MCF 10A (cell line): ENCODE measurements at regions not wholly inside any gene's neighbourhood (a gene's known extent, or its start where the extent isn't known, plus 50 kb on each side); places are given as distances from the start of the nearest gene placed in this dataset.
"Not testable (repeated sequence)": the region's sequence is repeated elsewhere in the genome, so short reads cannot be mapped to it uniquely, and the experiment has no call there.

Source experiments
- BruUV-seq: library from RNA; stranded (reverse); fragments of 400-500 nt; replicated peaks from 2 replicates; lab custom pipeline; 2021; lab: Mats Ljungman, UMichigan
- CTCF ChIA-PET: fragments of 300-600 bp; sonication (Branson Sonifier 250); formaldehyde crosslinking; extraction: SDS; loops from one replicate; lab custom pipeline; 2021; ENCODE audit warnings: antibody characterized with exemption, inconsistent platforms; lab: Yijun Ruan, JAX
- POLR2A ChIA-PET: fragments of 300-600, 350-650 bp; sonication (Branson Sonifier 250); formaldehyde crosslinking; extraction: SDS; loops from one replicate; lab custom pipeline; 2020; ENCODE audit warnings: antibody characterized with exemption, inconsistent platforms; lab: Yijun Ruan, JAX
- DNase-seq: peaks from one replicate; pipeline ENCODE4 v3.0.0-alpha.2; 2018; ENCODE audit not compliant: unreplicated experiment
- H3K27ac Mint-ChIP-seq: one replicate; pipeline ENCODE4 v1.8.0; 2022; ENCODE audit warnings: mild to moderate bottlenecking, low read depth, mixed read lengths; ENCODE audit not compliant: unreplicated experiment
- H3K27me3 Mint-ChIP-seq: one replicate; pipeline ENCODE4 v1.8.0; 2022; ENCODE audit warnings: mixed read lengths; ENCODE audit not compliant: insufficient read depth, unreplicated experiment
- H3K36me3 Mint-ChIP-seq: one replicate; pipeline ENCODE4 v1.8.0; 2022; ENCODE audit warnings: mild to moderate bottlenecking, moderate library complexity, mixed read lengths; ENCODE audit not compliant: insufficient read depth, unreplicated experiment
- H3K4me1 Mint-ChIP-seq: one replicate; pipeline ENCODE4 v1.8.0; 2022; ENCODE audit warnings: mixed read lengths; ENCODE audit not compliant: insufficient read depth, unreplicated experiment
- H3K4me3 Mint-ChIP-seq: one replicate; pipeline ENCODE4 v1.8.0; 2022; ENCODE audit warnings: mild to moderate bottlenecking, moderate library complexity, mixed read lengths; ENCODE audit not compliant: unreplicated experiment
- H3K9me3 Mint-ChIP-seq: one replicate; pipeline ENCODE4 v1.8.0; 2022; ENCODE audit warnings: mixed read lengths; ENCODE audit not compliant: unreplicated experiment
- CTCF ChIP-seq: fragments of 200-600 bp; IDR thresholded peaks from one replicate; pipeline ENCODE4 v1.8.0; 2022; ENCODE audit warnings: antibody characterized with exemption, mild to moderate bottlenecking; ENCODE audit not compliant: unreplicated experiment
- intact Hi-C: fragments of 100-400 bp; cut with micrococcal nuclease; formaldehyde crosslinking; loops from 2 replicates; pipeline ENCODE4 v1.14.1; 2022

GRCh38 chr6:60365901-60366300 lies 1920.1 kb downstream of the KHDRBS2 start:
- POLR2A ChIA-PET, CTCF ChIA-PET, intact Hi-C loops, BruUV-seq, H3K27ac Mint-ChIP-seq, H3K27me3 Mint-ChIP-seq, H3K9me3 Mint-ChIP-seq, H3K4me3 Mint-ChIP-seq, DNase-seq, H3K36me3 Mint-ChIP-seq, H3K4me1 Mint-ChIP-seq: not testable (repeated sequence)

GRCh38 chr6:60342411-60343008 lies 1943.5 kb downstream of the KHDRBS2 start:
- intact Hi-C loops, H3K9me3 Mint-ChIP-seq, BruUV-seq: not testable (repeated sequence)

GRCh38 chr6:60338328-60339071 lies 1947.5 kb downstream of the KHDRBS2 start:
- H3K36me3 Mint-ChIP-seq, intact Hi-C loops, POLR2A ChIA-PET, BruUV-seq, H3K27me3 Mint-ChIP-seq, H3K27ac Mint-ChIP-seq, H3K9me3 Mint-ChIP-seq, H3K4me3 Mint-ChIP-seq, H3K4me1 Mint-ChIP-seq, CTCF ChIA-PET: not testable (repeated sequence)
- peak; percentile 6 for DNase-seq
- peak; percentile 11 for TF ChIP-seq CTCF

More at GRCh38 chr6:60342411-60343008, 1943.5 kb downstream of the KHDRBS2 start:
- DNase-seq, H3K4me3 Mint-ChIP-seq, H3K36me3 Mint-ChIP-seq, H3K4me1 Mint-ChIP-seq, H3K27me3 Mint-ChIP-seq, CTCF ChIA-PET, POLR2A ChIA-PET, H3K27ac Mint-ChIP-seq: not testable (repeated sequence)

- H3K4me3 Mint-ChIP-seq, BruUV-seq, CTCF ChIA-PET, H3K27me3 Mint-ChIP-seq, DNase-seq, POLR2A ChIA-PET, intact Hi-C loops, H3K36me3 Mint-ChIP-seq, H3K27ac Mint-ChIP-seq, H3K4me1 Mint-ChIP-seq, H3K9me3 Mint-ChIP-seq: not testable (repeated sequence)
These were observed 1950.9 kb downstream of the KHDRBS2 start for GRCh38 chr6:60335124-60335523.

GRCh38 chr6:60333708-60334107 lies 1952.3 kb downstream of the KHDRBS2 start:
- H3K4me3 Mint-ChIP-seq, CTCF ChIA-PET, H3K27me3 Mint-ChIP-seq, POLR2A ChIA-PET, BruUV-seq, H3K4me1 Mint-ChIP-seq, DNase-seq, H3K9me3 Mint-ChIP-seq, intact Hi-C loops, H3K27ac Mint-ChIP-seq, H3K36me3 Mint-ChIP-seq: not testable (repeated sequence)

GRCh38 chr6:60308939-60309338 lies 1977.1 kb downstream of the KHDRBS2 start:
- H3K4me1 Mint-ChIP-seq, BruUV-seq, intact Hi-C loops, CTCF ChIA-PET, H3K36me3 Mint-ChIP-seq, DNase-seq, H3K27me3 Mint-ChIP-seq, H3K9me3 Mint-ChIP-seq, H3K4me3 Mint-ChIP-seq, POLR2A ChIA-PET, H3K27ac Mint-ChIP-seq: not testable (repeated sequence)
